ENCODE measurements at regions not wholly inside any gene's neighbourhood (a gene's known extent, or its start where the extent isn't known, plus 50 kb on each side); places are given as distances from the start of the nearest gene placed in this dataset.

DNA sequence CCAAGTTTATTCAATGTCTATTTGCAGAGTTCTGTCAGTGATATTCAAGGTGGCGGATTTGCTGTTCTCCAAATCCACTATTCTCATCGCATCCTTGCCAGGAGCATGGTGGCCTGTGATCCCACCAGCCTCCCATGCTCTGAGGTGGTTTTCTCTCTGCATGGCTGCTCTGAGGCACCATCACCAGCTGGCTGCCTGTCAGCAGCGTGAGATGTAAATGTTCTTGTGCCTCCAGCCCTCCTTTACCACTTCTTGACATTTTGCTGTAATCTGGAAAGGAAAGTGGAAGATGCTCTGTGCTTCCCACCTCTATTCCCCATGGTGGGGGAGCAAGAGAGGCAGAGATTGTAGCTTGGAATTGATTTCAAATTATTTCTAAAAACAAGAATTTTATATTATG is 293.6 kb upstream of the SLC24A2 start:
- Mint-ChIP-seq H3K9me3 (no peaks in the 10 kb centered on the region), H3K36me3 (no peaks in the 10 kb centered on the region), H3K4me3 (no peak overlapping the region), H3K4me1 (no peaks in the 10 kb centered on the region), H3K27me3 (no peaks in the 10 kb centered on the region), H3K27ac (no peak overlapping the region)

DNA sequence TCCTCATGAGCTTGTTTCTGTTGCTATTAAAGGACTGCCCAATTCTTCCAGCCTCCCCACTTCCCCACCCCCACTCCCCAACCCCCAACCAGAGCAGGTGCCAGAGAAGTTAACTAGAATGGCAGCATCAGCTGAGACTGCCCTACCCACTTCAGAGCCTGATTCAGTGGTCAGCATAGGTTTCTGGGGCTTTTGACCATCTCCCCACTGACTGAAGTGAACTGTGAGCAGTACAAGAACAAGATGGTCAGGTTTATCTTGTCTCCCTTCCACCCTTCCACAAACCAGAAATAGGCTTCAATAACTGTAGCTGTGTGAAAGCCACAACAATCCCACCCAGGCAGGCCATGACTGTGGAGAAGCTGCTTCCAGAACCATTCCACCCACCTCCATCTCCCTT is 289.4 kb upstream of the SLC24A2 start:
- H3K27me3 Mint-ChIP-seq: no peaks in the 10 kb centered on the region
- no peaks in the 10 kb centered on the region for H3K9me3 Mint-ChIP-seq
- no peak overlapping the region for H3K4me3 Mint-ChIP-seq
- no peaks in the 10 kb centered on the region for H3K4me1 Mint-ChIP-seq
- no peaks in the 10 kb centered on the region for H3K36me3 Mint-ChIP-seq
- no peak overlapping the region for H3K27ac Mint-ChIP-seq

DNA sequence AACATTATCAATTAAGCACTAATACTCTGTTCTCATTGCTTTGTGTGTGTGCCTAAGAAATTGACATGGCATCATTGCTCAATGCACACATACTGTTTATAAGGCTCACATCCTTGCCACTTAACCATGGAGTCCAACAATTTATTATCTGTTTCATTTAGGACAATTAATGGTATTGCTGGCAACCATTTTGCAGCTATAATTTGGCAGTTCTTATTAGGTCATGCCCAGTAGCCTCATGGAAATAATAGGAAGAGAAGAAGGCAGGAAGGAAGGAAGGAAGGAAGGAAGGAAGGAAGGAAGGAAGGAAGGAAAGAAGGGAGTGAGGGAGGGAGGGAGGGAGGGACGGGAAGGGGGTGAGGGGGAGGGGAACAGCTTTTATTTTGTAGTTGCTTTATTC is 285.5 kb upstream of the SLC24A2 start:
- Mint-ChIP-seq H3K4me3 (no peak overlapping the region), H3K9me3 (no peaks in the 10 kb centered on the region), H3K36me3 (no peaks in the 10 kb centered on the region), H3K27me3 (no peaks in the 10 kb centered on the region), H3K27ac (no peak overlapping the region), H3K4me1 (no peaks in the 10 kb centered on the region)

DNA sequence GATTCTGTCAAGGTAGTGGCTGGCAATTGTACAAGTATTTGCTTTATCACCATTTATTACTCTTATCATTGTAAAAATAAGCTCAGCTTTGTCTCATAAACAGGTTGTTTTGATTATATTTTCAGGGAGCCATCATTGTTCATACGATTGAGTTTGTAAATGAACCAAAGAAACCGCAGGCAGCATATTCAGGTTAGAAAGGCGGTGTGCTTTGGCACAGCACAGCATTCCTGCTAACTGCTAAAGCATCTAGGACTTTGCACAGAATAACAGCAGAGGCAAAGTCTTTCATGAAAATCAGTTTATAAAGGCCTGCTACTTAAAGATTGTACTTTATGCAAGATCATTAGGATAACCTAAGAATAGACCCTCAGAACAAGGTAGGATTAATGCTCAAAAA is 281.5 kb upstream of the SLC24A2 start:
- no peaks in the 10 kb centered on the region for H3K36me3 Mint-ChIP-seq
- H3K27ac Mint-ChIP-seq: no peak overlapping the region
- peaks cover 16% of the 10 kb centered on the region for H3K4me1 Mint-ChIP-seq
- H3K27me3 Mint-ChIP-seq: no peaks in the 10 kb centered on the region
- H3K9me3 Mint-ChIP-seq: no peaks in the 10 kb centered on the region
- no peak overlapping the region for H3K4me3 Mint-ChIP-seq

DNA sequence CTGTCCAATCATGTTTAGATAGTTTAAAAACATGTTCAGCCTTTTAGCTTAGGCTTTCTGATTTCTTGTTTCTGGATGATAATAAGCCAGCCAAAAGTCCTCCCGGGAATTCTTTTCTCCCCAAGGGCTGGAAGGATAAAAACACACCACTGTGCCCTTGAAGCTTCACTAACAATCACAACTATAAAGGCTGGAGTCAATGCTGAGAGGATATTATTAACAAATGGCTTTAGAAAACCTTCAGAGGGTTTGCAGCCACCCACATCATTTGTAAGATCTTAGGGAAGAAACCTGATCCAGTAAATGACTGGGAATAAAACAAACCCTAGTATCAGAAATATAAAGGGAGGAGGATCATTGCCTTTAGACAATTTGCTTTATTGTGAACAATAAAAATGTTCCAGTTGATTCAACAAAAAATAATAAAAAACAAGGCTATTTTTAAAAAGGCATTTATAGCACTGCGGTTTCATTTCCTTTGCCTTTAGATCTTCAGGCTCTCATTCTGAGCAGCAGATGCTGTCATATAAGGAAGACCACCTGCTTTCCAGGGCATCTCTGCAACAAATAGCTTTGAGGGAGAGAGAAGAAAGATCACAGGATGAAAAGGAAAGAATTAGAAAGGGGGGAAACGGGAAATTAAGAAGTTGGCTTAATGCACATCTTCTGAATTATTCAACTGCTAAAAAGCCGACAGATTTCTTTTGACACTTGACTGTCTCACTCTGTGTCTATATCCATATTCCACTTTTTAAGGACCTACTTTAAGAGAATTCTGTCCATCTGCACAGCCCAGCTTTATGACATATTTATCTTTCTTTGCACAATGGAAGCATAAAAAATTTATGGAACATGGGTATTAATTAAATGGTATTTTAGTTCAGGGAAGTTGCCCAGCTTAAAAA is 277.2 kb upstream of the SLC24A2 start:
- Mint-ChIP-seq H3K4me3 (no peak overlapping the region), H3K36me3 (no peaks in the 10 kb centered on the region), H3K27me3 (no peaks in the 10 kb centered on the region), H3K4me1 (peaks cover 21% of the 10 kb centered on the region), H3K27ac (no peak overlapping the region), H3K9me3 (no peaks in the 10 kb centered on the region)

DNA sequence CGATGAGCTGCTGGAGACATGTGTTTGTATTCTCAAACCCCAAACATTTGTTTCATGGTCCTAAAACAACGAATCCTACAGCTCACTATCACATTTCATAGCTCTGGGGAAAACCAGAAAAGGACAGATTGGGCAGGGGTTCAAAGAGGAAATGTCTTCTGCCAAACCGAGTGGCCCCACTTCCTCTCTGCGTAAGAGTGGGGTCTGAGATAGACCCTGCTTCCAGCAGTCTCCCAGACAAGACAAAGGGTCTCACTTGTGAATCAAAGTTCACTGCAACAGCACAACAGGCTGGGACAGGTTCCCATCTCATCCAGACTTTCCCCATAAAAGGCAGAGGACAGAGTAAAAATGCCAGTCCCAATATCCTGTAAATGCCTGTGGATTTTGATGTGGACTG is 276.2 kb upstream of the SLC24A2 start:
- no peak overlapping the region for H3K4me3 Mint-ChIP-seq
- H3K9me3 Mint-ChIP-seq: no peaks in the 10 kb centered on the region
- no peak overlapping the region for H3K27ac Mint-ChIP-seq
- peaks cover 21% of the 10 kb centered on the region for H3K4me1 Mint-ChIP-seq
- no peaks in the 10 kb centered on the region for H3K27me3 Mint-ChIP-seq
- H3K36me3 Mint-ChIP-seq: no peaks in the 10 kb centered on the region

DNA sequence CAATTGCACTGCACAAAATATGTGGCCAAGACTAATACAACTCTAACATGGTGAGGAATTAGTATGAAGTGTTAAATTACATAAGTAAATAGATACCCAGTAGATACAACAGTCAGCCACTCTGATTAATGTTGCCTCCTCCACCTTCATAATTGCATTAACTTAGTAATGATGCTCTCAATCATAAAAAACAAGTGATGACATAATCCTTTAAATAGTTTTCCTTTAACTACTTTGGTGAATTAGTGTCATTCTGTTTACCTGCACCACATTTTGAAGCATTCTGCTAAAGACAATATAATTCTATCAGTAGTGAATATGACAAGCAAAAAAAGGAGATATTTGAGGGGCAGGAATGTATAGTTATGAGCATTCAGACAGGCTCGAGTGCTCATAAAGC is 265.9 kb upstream of the SLC24A2 start:
- H3K4me3 Mint-ChIP-seq: no peak overlapping the region
- H3K36me3 Mint-ChIP-seq: peaks cover 2% of the 10 kb centered on the region
- no peaks in the 10 kb centered on the region for H3K27me3 Mint-ChIP-seq
- no peak overlapping the region for H3K27ac Mint-ChIP-seq
- H3K4me1 Mint-ChIP-seq: no peaks in the 10 kb centered on the region
- no peaks in the 10 kb centered on the region for H3K9me3 Mint-ChIP-seq

DNA sequence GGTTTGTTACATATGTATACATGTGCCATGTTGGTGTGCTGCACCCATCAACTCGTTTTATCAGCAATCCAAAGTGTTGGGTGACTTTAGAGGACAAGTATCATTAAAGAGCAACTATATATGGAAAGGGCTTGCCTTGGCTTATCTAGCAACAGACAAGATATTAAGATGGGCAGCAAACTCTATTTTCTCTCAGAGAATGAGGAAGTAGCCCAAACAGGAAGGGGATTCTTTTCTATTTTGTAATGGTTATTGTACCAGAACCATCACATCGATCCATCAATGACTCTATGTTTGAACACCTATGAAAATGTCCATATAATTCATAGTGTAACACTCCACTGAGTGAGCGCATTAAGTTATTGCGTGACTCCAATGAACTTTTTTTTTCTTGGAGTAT is 260.1 kb upstream of the SLC24A2 start:
- no peaks in the 10 kb centered on the region for H3K9me3 Mint-ChIP-seq

DNA sequence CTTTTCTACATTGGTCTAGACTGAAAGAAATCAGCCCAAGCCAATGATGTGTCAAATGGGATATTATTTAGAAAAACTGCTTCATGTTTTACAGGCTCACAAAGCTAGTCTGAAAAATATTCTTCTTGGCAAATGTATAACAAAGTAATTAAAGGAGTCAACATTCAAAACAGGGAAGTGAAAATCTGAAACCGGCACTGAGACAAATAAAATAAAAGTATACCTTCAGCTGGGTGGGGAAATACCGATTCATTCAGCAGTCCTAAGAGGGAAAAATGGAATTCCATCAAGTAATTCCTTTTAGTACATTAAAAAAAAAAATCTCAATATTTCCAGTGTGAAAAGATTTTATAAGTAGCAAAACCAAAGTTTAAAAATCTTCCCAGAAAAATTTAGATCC is 259.6 kb upstream of the SLC24A2 start:
- H3K36me3 Mint-ChIP-seq: peaks cover 2% of the 10 kb centered on the region
- H3K9me3 Mint-ChIP-seq: peaks cover 3% of the 10 kb centered on the region
- H3K27ac Mint-ChIP-seq: no peak overlapping the region
- no peaks in the 10 kb centered on the region for H3K27me3 Mint-ChIP-seq
- peaks cover 17% of the 10 kb centered on the region for H3K4me1 Mint-ChIP-seq
- H3K4me3 Mint-ChIP-seq: no peak overlapping the region

More for the DNA sequence above, 260.1 kb upstream of the SLC24A2 start:
- no peak overlapping the region for H3K27ac Mint-ChIP-seq
- H3K36me3 Mint-ChIP-seq: peaks cover 2% of the 10 kb centered on the region
- peaks cover 11% of the 10 kb centered on the region for H3K4me1 Mint-ChIP-seq
- H3K27me3 Mint-ChIP-seq: no peaks in the 10 kb centered on the region
- no peak overlapping the region for H3K4me3 Mint-ChIP-seq

DNA sequence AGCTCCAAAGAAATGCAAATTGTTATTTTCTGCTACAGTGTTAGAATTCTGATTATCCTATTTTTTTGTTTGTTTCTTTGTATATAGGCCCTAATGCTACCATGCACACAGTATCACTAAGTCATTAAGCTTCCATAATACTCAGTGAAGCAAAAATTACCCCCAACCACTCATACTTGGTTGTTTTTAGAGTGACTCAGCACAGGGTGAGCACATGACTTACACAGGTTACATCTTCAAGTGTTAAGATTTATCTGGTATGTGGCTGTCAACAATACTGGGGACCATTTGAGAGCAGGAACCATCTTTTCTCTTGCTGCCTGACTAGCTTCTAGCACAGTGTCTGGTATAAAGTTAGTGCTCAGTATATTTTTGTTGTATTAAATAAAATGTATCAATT is 255.8 kb upstream of the SLC24A2 start:
- Mint-ChIP-seq H3K4me3 (no peak overlapping the region), H3K9me3 (peaks cover 7% of the 10 kb centered on the region), H3K27me3 (no peaks in the 10 kb centered on the region), H3K4me1 (peaks cover 39% of the 10 kb centered on the region), H3K36me3 (no peaks in the 10 kb centered on the region), H3K27ac (no peak overlapping the region)

DNA sequence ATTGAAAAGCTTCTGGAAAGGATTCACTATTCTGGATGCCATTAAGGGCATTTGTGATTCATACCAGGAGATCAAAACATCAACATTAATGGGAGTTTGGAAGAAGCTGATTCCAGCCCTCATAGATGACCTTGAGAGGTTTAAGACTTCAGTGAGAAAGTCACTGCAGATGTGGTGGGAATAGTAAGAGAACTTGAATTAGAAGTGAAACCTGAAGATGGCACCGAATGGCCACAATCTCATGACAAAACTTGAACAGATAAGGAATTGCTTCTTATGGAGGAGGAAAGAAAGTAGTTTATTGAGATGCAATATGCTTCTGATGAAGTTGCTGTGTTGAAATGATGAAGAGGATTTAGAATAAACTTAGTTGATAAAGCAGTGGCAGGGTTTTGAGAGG is 254.6 kb upstream of the SLC24A2 start:
- Mint-ChIP-seq H3K36me3 (no peaks in the 10 kb centered on the region), H3K4me1 (peaks cover 43% of the 10 kb centered on the region), H3K27ac (peak overlapping the region; percentile 84), H3K27me3 (no peaks in the 10 kb centered on the region), H3K9me3 (peaks cover 7% of the 10 kb centered on the region), H3K4me3 (peak overlapping the region; percentile 74)

DNA sequence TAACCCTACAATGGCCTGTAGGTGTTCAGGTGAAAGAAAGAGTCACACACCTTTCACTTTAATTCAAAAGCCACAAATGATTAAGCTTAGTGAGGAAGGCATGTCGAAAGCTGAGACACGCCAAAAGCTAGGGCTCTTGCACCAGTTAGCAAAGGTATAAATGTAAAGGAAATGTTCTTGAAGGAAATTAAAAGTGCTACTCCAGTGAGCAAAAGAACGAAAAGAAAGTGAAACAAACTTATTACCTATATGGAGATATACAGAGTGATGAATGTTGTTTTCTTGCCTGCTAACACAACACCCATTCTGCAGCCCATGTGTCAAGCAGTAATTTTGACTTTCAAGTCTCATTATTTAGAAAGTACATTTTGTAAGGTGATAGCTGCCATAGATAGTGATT is 254.2 kb upstream of the SLC24A2 start:
- Mint-ChIP-seq H3K36me3 (no peaks in the 10 kb centered on the region), H3K27me3 (no peaks in the 10 kb centered on the region), H3K9me3 (peaks cover 7% of the 10 kb centered on the region), H3K4me1 (peaks cover 43% of the 10 kb centered on the region), H3K4me3 (peak overlapping the region; percentile 74), H3K27ac (peak overlapping the region; percentile 84)

DNA sequence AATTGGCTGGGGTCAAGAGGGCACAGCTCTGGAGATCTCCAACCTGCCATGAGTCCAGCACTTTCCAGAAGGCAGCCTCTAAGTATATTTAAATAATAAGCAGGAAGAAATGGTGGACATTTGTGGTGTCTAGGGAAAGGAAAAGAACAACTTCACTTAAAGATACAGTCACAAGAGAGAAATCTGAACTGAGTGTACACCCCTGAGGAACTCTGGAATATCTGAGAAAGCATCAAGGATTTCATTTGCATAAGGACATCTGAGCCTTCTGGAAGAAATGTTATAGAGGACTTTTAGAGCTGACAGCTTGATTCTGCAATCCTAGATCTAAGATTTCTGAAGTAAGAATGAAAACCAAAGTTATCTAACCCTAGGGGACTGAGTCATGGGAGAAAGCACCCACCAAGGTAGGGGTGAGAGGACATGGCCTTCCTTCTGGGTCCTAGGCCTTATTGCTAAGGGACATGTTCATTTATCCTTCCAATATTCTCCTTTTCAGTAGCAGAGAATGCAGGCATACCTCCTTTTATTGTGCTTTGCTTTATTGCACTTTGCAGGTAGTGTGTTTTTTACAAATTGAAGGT is 253.4 kb upstream of the SLC24A2 start:
- Mint-ChIP-seq H3K4me1 (peaks cover 43% of the 10 kb centered on the region), H3K9me3 (peaks cover 7% of the 10 kb centered on the region), H3K36me3 (no peaks in the 10 kb centered on the region), H3K27ac (peak overlapping the region; percentile 46), H3K27me3 (no peaks in the 10 kb centered on the region), H3K4me3 (peak overlapping the region; percentile 74)

DNA sequence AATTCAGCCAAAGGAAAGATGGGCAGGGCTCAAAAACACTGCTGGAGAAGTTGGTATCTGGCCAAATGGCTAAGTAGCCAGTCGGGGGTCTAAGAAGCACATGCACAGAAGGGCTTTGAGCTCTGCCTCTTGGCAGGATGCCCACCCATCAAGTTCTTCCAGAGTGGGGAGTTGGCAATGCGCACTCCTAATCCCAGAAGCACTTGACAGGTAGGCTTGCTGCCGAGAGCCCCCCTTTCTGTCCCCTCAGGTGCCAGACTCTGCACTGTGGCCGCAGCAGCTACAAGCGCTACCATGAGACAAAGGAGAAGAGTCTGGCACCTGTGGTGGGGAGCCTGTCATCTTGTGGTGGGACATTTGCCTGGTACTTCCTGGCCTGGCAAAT is 252.9 kb upstream of the SLC24A2 start:
- Mint-ChIP-seq H3K27me3 (no peaks in the 10 kb centered on the region), H3K9me3 (peaks cover 7% of the 10 kb centered on the region), H3K27ac (no peak overlapping the region), H3K36me3 (no peaks in the 10 kb centered on the region), H3K4me1 (peaks cover 43% of the 10 kb centered on the region), H3K4me3 (no peak overlapping the region)

DNA sequence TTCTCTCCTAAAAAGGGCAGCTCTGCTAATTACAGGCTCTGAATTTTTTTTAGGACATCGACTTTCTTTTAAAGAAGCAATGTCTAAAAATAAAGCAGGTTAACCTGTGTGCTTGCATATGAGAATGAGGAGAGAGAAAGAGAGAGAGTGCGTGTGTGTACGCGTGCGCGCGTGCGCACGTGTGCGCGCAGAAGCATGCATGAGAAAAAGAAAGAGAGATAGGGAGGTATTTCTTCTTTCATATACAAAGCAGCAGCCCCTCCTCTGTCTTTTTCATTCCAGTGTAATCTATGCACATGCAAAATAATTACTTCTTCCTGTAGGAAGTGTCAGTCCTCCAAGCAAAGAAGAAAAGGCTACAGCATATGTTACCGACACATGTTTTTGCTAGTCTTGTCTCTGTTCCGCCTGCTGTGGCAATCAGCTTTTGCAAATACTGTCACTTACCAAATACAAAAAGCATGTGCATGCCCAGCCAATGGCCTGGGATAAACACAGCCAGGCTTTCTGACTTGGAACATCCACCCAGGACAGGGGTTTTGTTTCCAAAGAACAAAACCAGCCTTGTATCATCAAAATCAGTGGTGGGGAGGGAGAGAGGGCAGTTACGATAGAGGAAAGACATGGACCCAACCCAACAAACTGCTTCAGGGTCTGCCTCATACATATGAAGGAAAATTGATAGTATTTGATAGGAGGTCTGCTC is 252.3 kb upstream of the SLC24A2 start:
- Mint-ChIP-seq H3K9me3 (peaks cover 7% of the 10 kb centered on the region), H3K4me1 (peaks cover 43% of the 10 kb centered on the region), H3K36me3 (no peaks in the 10 kb centered on the region), H3K27ac (no peak overlapping the region), H3K4me3 (no peak overlapping the region), H3K27me3 (no peaks in the 10 kb centered on the region)

DNA sequence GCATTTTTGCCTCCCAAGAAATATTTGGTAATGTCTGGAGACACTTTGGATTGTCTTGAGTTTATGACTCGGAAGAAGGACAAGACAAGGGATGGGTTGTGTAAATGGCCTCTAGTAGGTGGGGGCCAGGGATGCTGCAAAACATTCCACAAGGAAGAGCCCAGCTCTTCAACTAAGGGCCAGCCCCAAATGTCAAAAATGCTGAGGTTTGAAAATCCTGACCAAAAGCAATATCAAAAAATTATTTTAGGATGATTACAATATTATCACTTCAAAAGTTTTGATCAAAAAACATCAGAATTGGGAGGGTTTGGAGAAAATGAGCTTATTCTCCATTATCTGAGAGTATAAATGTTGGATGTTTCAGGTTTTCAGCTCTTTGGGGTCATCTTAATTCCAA is 248.9 kb upstream of the SLC24A2 start:
- Mint-ChIP-seq H3K4me3 (no peak overlapping the region), H3K36me3 (no peaks in the 10 kb centered on the region), H3K4me1 (peaks cover 19% of the 10 kb centered on the region), H3K27ac (no peak overlapping the region), H3K27me3 (no peaks in the 10 kb centered on the region), H3K9me3 (no peaks in the 10 kb centered on the region)

Measured in activated naive CD4-positive, alpha-beta T cell treated with anti-CD3 and anti-CD28 coated beads, Interleukin-2, amount 50 U/mL, for 24 hours (primary cell).